ENCODE measurements at regions not wholly inside any gene's neighbourhood (a gene's known extent, or its start where the extent isn't known, plus 50 kb on each side); places are given as distances from the start of the nearest gene placed in this dataset.

- no peak overlapping the region for H3K4me3 ChIP-seq
- no peak overlapping the region for H3K27ac ChIP-seq
- H3K27me3 ChIP-seq, result no peaks in the 10 kb centered on the region
- DNase-seq, result no peak
- no peaks in the 10 kb centered on the region for H3K9me3 ChIP-seq
- H3K4me1 ChIP-seq, result no peaks in the 10 kb centered on the region
- no peak for TF ChIP-seq CTCF (IDR thresholded peaks at IDR 0.05)
- TF ChIP-seq POLR2A (IDR thresholded peaks at IDR 0.05), result no peak
- H3K36me3 ChIP-seq, result no peaks in the 10 kb centered on the region
Measured at GRCh38 chr6:159642995-159643394, 50.0 kb downstream of the SOD2 start.

- H3K27me3 ChIP-seq, result no peaks in the 10 kb centered on the region
- no peak overlapping the region for H3K27ac ChIP-seq
- no peaks in the 10 kb centered on the region for H3K9me3 ChIP-seq
- no peak for TF ChIP-seq POLR2A (IDR thresholded peaks at IDR 0.05)
- TF ChIP-seq CTCF (IDR thresholded peaks at IDR 0.05), result no peak
- H3K4me3 ChIP-seq, result no peak overlapping the region
- DNase-seq, result no peak
- no peaks in the 10 kb centered on the region for H3K36me3 ChIP-seq
- H3K4me1 ChIP-seq, result no peaks in the 10 kb centered on the region
Measured at GRCh38 chr6:159642481-159642880, 50.6 kb downstream of the SOD2 start.

- Histone ChIP-seq H3K4me1 (no peaks in the 10 kb centered on the region), H3K36me3 (no peaks in the 10 kb centered on the region), H3K27ac (no peak overlapping the region), H3K4me3 (no peak overlapping the region), H3K9me3 (no peaks in the 10 kb centered on the region), H3K27me3 (no peaks in the 10 kb centered on the region)
- no peak for DNase-seq
- no peak for TF ChIP-seq CTCF (IDR thresholded peaks at IDR 0.05)
Measured at GRCh38 chr6:159640722-159641482, 52.1 kb downstream of the SOD2 start.

- Histone ChIP-seq H3K4me3 (no peak overlapping the region), H3K9me3 (no peaks in the 10 kb centered on the region), H3K27ac (no peak overlapping the region), H3K36me3 (no peaks in the 10 kb centered on the region), H3K4me1 (no peaks in the 10 kb centered on the region), H3K27me3 (no peaks in the 10 kb centered on the region)
- DNase-seq, result no peak
- no peak for TF ChIP-seq POLR2A (IDR thresholded peaks at IDR 0.05)
- no peak for TF ChIP-seq CTCF (IDR thresholded peaks at IDR 0.05)
Measured at GRCh38 chr6:159640322-159640721, 52.7 kb downstream of the SOD2 start.

- no peaks in the 10 kb centered on the region for H3K9me3 ChIP-seq
- H3K27ac ChIP-seq, result no peak overlapping the region
- no peak for DNase-seq
- no peak overlapping the region for H3K4me3 ChIP-seq
- no peaks in the 10 kb centered on the region for H3K36me3 ChIP-seq
- H3K4me1 ChIP-seq, result no peaks in the 10 kb centered on the region
- no peaks in the 10 kb centered on the region for H3K27me3 ChIP-seq
- TF ChIP-seq CTCF (IDR thresholded peaks at IDR 0.05), result no peak
- no peak for TF ChIP-seq POLR2A (IDR thresholded peaks at IDR 0.05)
Measured at GRCh38 chr6:159639721-159640120, 53.3 kb downstream of the SOD2 start.

GRCh38 chr6:159633196-159633595 lies 59.8 kb downstream of the SOD2 start:
- Histone ChIP-seq H3K27ac (no peak overlapping the region), H3K4me3 (no peak overlapping the region), H3K9me3 (no peaks in the 10 kb centered on the region), H3K27me3 (no peaks in the 10 kb centered on the region), H3K36me3 (no peaks in the 10 kb centered on the region), H3K4me1 (no peaks in the 10 kb centered on the region)
- no peak for DNase-seq
- no peak for TF ChIP-seq CTCF (IDR thresholded peaks at IDR 0.05)
- TF ChIP-seq POLR2A (IDR thresholded peaks at IDR 0.05), result no peak
